Ovary (tissue), 7 donors: ENCODE measurements at regions not wholly inside any gene's neighbourhood (a gene's known extent, or its start where the extent isn't known, plus 50 kb on each side); places are given as distances from the start of the nearest gene placed in this dataset.

ENCODE experiments used
- DNase-seq, 5 donors: peaks; one replicate each; pipeline ENCODE4 v3.0.0-alpha.2; 2019 to 2020
- H3K27ac ChIP-seq, 2 donors: fragments of 200-600 bp; one replicate each; pipeline versions ENCODE4 v1.5.1 to v1.8.0; 2019 to 2022
- H3K27me3 ChIP-seq: fragments of 200-600 bp; one replicate; pipeline ENCODE4 v1.8.0; 2022
- H3K36me3 ChIP-seq: fragments of 200-600 bp; sonication (generic); one replicate; pipeline ENCODE4 v1.5.1; 2019
- H3K4me1 ChIP-seq: one replicate; pipeline ENCODE4 v1.8.1; 2013; ENCODE audit warnings: mild to moderate bottlenecking, moderate library complexity; ENCODE audit not compliant: insufficient read depth
- H3K4me3 ChIP-seq: fragments of 200-600 bp; sonication (generic); one replicate; pipeline ENCODE4 v1.5.1; 2017
- H3K9me3 ChIP-seq, 2 donors: fragments of 200-600 bp in 1 of 2; sonication (generic) in 1 of 2; one replicate each; pipeline versions ENCODE4 v1.5.1 to v1.8.1; 2013 to 2019; ENCODE audit warnings: mild to moderate bottlenecking in 1 of 2, moderate library complexity in 1 of 2
- EP300 ChIP-seq: sonication (generic); formaldehyde crosslinking; IDR thresholded peaks from one replicate; pipeline ENCODE4 v1.6.1; 2017; ENCODE audit warnings: antibody characterized with exemption
- POLR2A ChIP-seq: fragments of 450-650 bp; IDR thresholded peaks from one replicate; pipeline ENCODE4 v1.6.1; 2017; ENCODE audit warnings: antibody characterized with exemption, mild to moderate bottlenecking, moderate library complexity
- WGBS, 3 donors: extraction: QIAGEN DNeasy Blood & Tissue Kit in 1 of 3; methylation state at CpG; one replicate each; pipeline versions ENCODE4 v1.1.5 to v1.1.7; 2013 to 2017; 5-methylcytosine and 5-hydroxymethylcytosine counted together
- intact Hi-C, 4 donors: fragments of 100-400 bp; cut with DNase I; formaldehyde crosslinking; loops; one replicate each; pipeline versions ENCODE4 v1.11.0 to v1.15.1; 2022 to 2023
- TF ChIP-seq, protein P1 (sequence below), 3 donors: fragments of 450-650 bp in 2 of 3; fragments of 200-600 bp in 1 of 3; IDR thresholded peaks; one replicate each; pipeline versions ENCODE4 v1.5.1 to v1.8.0; 2016 to 2022; ENCODE audit warnings: antibody characterized with exemption in 3 of 3, mild to moderate bottlenecking in 1 of 3
- donor health status: DM: no; HTN: no; CAD: no; lungs with moderate emphysema.
- donor health status: DM: no; HTN: no; CAD: no.
- donor health status: Bipolar disorder and iron deficiency.
- donor health status: DM: no; HTN: no; CAD: no.
- donor health status: DM: yes; HTN: yes; CAD: no.

DNA sequence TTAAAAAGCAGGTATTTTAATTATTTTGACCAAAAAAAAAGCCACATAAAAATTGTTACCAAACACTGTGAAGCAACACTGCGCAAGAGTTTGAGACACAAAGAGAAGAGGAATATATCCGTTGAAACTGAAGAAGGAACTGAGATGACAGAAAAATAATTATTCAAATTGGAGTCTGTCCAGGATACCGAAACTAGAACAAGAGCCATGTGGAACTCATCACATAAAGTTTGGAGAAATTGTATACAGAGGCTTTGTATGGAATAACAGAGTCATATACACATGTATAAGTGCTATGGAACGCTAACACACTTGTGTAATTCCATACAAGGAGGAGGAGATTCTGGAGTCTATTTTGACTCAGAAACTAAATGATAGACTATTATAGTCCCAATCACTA lies 675.1 kb upstream of the ADGRL2 start:
- intact Hi-C loops, result no loop called here
- Histone ChIP-seq H3K36me3 (no peaks in the 10 kb centered on the region), H3K4me1 (no peaks in the 10 kb centered on the region), H3K9me3 (no peaks in the 10 kb centered on the region), H3K27ac (no peak overlapping the region), H3K4me3 (no peak overlapping the region), H3K27me3 (no peaks in the 10 kb centered on the region)
- 69 to 83% (median 82%) methylated on average over 4 of the region's 4 CpGs for WGBS, 3 donors
- TF ChIP-seq, protein P1, sequence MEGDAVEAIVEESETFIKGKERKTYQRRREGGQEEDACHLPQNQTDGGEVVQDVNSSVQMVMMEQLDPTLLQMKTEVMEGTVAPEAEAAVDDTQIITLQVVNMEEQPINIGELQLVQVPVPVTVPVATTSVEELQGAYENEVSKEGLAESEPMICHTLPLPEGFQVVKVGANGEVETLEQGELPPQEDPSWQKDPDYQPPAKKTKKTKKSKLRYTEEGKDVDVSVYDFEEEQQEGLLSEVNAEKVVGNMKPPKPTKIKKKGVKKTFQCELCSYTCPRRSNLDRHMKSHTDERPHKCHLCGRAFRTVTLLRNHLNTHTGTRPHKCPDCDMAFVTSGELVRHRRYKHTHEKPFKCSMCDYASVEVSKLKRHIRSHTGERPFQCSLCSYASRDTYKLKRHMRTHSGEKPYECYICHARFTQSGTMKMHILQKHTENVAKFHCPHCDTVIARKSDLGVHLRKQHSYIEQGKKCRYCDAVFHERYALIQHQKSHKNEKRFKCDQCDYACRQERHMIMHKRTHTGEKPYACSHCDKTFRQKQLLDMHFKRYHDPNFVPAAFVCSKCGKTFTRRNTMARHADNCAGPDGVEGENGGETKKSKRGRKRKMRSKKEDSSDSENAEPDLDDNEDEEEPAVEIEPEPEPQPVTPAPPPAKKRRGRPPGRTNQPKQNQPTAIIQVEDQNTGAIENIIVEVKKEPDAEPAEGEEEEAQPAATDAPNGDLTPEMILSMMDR (IDR thresholded peaks at IDR 0.05), result no peak
- DNase-seq, result no peak

DNA sequence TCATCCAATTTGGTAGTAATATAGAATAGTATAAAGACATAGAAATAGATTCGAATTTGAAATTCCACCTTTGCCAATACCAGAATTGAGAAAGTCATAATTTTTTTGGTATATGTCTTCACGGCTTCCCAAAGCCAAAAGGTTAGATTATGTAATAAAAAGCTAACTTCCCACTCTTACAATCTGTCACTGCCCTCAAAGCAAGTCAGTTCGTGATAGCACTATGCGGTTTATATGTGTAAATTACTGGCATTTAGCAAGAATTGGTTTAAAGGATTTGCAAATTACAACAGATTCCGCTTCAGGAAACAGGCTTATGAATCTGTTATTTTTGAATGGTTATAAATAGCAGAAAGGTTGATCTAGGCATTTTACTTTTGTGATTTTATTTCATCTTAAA lies 679.4 kb upstream of the ADGRL2 start:
- no peaks in the 10 kb centered on the region for H3K4me1 ChIP-seq
- DNase-seq, result no peak
- TF ChIP-seq POLR2A, result no peak
- no peak overlapping the region for H3K4me3 ChIP-seq
- WGBS, 3 donors, result 90 to 93% (median 91%) methylated on average over 5 of the region's 5 CpGs
- no peaks in the 10 kb centered on the region for H3K36me3 ChIP-seq
- no peaks in the 10 kb centered on the region for H3K27me3 ChIP-seq
- H3K9me3 ChIP-seq, result no peaks in the 10 kb centered on the region
- intact Hi-C loops, result no loop called here
- H3K27ac ChIP-seq, result no peak overlapping the region

DNA sequence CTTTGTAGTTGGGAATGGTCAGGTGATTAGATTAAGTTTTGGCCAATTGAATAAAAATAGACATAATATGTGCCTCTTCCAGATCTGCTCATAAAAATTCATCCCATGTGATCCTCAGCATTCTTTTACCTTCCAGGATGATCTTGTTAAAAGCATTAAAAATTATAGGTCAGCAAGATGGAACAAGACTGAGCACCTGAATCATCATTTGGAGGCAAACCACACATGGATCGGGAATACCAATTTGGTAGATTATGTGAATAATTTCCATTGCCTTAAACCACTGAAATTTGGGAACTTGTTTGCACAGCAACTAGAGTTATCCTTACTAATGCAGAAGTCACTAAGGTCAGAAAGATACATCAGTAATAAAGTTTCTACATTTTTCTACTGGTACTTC lies 681.4 kb upstream of the ADGRL2 start:
- 97 to 100% (median 97%) methylated on average over 1 of the region's 1 CpG for WGBS, 3 donors
- Histone ChIP-seq H3K4me1 (no peaks in the 10 kb centered on the region), H3K27me3 (no peaks in the 10 kb centered on the region), H3K4me3 (no peak overlapping the region), H3K36me3 (no peaks in the 10 kb centered on the region), H3K9me3 (no peaks in the 10 kb centered on the region), H3K27ac (no peak overlapping the region)
- no peak for DNase-seq
- intact Hi-C loops, result no loop called here
- no peak for TF ChIP-seq EP300
- no peak for TF ChIP-seq POLR2A
- TF ChIP-seq, protein P1 (IDR thresholded peaks at IDR 0.05), result no peak

DNA sequence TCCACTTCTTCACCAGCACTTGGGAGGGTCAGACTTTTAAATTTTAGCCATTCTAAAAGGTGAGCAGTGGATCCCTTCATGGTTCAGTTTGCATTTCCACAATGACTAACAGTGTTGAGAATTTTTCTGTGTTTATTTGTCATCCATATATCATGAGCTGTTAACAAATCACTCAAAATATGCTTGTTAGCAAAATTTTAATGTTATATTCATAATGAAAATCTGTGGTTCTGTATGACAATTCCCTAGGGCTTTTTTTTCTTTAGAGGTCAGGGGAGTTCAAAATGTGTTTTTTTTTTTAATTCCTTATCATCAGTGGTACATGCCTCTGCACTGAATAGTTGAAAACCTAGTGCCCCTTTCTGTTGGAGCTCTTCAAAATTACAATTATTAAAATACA lies 682.2 kb upstream of the ADGRL2 start:
- Histone ChIP-seq H3K27me3 (no peaks in the 10 kb centered on the region), H3K27ac (no peak overlapping the region), H3K9me3 (no peaks in the 10 kb centered on the region), H3K4me3 (no peak overlapping the region), H3K36me3 (no peaks in the 10 kb centered on the region), H3K4me1 (no peaks in the 10 kb centered on the region)
- intact Hi-C loops, result no loop called here
- TF ChIP-seq POLR2A, result no peak
- TF ChIP-seq, protein P1 (IDR thresholded peaks at IDR 0.05), result no peak
- no peak for TF ChIP-seq EP300
- DNase-seq, result no peak

DNA sequence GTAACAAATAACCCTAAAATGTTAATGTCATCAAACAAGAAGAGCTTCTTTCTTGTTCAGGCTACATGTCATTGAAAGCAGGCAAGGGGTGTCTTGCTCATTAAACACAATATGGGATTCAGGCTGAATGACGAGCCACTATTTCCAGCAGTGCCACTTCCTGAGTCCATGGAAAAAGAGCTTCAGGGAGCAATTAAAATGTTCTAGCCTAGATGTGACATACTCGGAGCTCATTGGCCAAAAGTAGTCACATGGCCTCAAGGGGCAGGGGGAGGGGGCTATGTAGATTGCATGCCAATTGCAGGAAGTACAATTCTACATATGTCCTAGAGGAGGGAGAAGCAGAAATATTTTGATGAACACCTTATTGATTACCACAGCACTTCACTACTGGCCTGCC lies 685.3 kb upstream of the ADGRL2 start:
- no peaks in the 10 kb centered on the region for H3K27me3 ChIP-seq
- no peaks in the 10 kb centered on the region for H3K36me3 ChIP-seq
- 87 to 98% (median 88%) methylated on average over 2 of the region's 2 CpGs for WGBS, 3 donors
- TF ChIP-seq, protein P1 (IDR thresholded peaks at IDR 0.05), result no peak
- TF ChIP-seq POLR2A (no peak), EP300 (no peak)
- H3K4me1 ChIP-seq, result no peaks in the 10 kb centered on the region
- H3K27ac ChIP-seq, result no peak overlapping the region
- no peak for DNase-seq
- H3K4me3 ChIP-seq, result no peak overlapping the region
- intact Hi-C loops, result no loop called here
- no peaks in the 10 kb centered on the region for H3K9me3 ChIP-seq
